Activated T-cell treated with anti-CD3 and anti-CD28 coated beads, Interleukin-2, amount 50 U/mL, for 4 hours (primary cell): ENCODE measurements at regions not wholly inside any gene's neighbourhood (a gene's known extent, or its start where the extent isn't known, plus 50 kb on each side); places are given as distances from the start of the nearest gene placed in this dataset.
"Not testable (repeated sequence)": the region's sequence is repeated elsewhere in the genome, so short reads cannot be mapped to it uniquely, and the experiment has no call there.

ENCODE experiments used
- ATAC-seq, 2 donors: fragments of 200-7000 bp; cut with Tn5 transposase; one replicate each; pipeline ENCODE4 v1.10.0; 2021
- DNase-seq: peaks from one replicate; pipeline ENCODE4 v3.0.0-alpha.2; 2020
- H3K27me3 Mint-ChIP-seq: one replicate; pipeline ENCODE4 v1.8.0; 2021; ENCODE audit warnings: low read depth, mixed read lengths
- H3K36me3 Mint-ChIP-seq: one replicate; pipeline ENCODE4 v1.8.0; 2022; ENCODE audit warnings: mixed read lengths; ENCODE audit not compliant: insufficient read depth
- H3K4me1 Mint-ChIP-seq: one replicate; pipeline ENCODE4 v1.8.0; 2021; ENCODE audit warnings: low read depth, mixed read lengths
- H3K4me3 Mint-ChIP-seq: one replicate; pipeline ENCODE4 v1.8.0; 2021; ENCODE audit warnings: mild to moderate bottlenecking, moderate library complexity, mixed read lengths
- H3K9me3 Mint-ChIP-seq: one replicate; pipeline ENCODE4 v1.8.0; 2021; ENCODE audit warnings: mixed read lengths

GRCh38 chr4:116688536-116688935 is 396.8 kb downstream of the TRAM1L1 start:
- H3K36me3 Mint-ChIP-seq: no peaks in the 10 kb centered on the region
- DNase-seq (no peak), ATAC-seq (no peak)
- H3K4me3 Mint-ChIP-seq: no peak overlapping the region
- H3K4me1 Mint-ChIP-seq: no peaks in the 10 kb centered on the region
- H3K27me3 Mint-ChIP-seq: no peaks in the 10 kb centered on the region
- no peaks in the 10 kb centered on the region for H3K9me3 Mint-ChIP-seq

- Mint-ChIP-seq H3K36me3 (no peaks in the 10 kb centered on the region), H3K9me3 (peaks cover 14% of the 10 kb centered on the region), H3K27me3 (no peaks in the 10 kb centered on the region), H3K4me1 (no peaks in the 10 kb centered on the region), H3K4me3 (no peak overlapping the region)
- DNase-seq (no peak), ATAC-seq (no peak)
Measured at GRCh38 chr4:116668190-116668589, 417.2 kb downstream of the TRAM1L1 start.

- Mint-ChIP-seq H3K4me3 (no peak overlapping the region), H3K27me3 (no peaks in the 10 kb centered on the region)
Measured at GRCh38 chr4:116665716-116666115, 419.7 kb downstream of the TRAM1L1 start.

GRCh38 chr4:116664198-116664597 is 421.2 kb downstream of the TRAM1L1 start:
- ATAC-seq (no peak), DNase-seq (no peak)
- no peaks in the 10 kb centered on the region for H3K36me3 Mint-ChIP-seq
- no peak overlapping the region for H3K4me3 Mint-ChIP-seq
- no peaks in the 10 kb centered on the region for H3K4me1 Mint-ChIP-seq
- H3K27me3 Mint-ChIP-seq: no peaks in the 10 kb centered on the region
- peaks cover 23% of the 10 kb centered on the region for H3K9me3 Mint-ChIP-seq

More at GRCh38 chr4:116665716-116666115, 419.7 kb downstream of the TRAM1L1 start:
- H3K9me3 Mint-ChIP-seq: peaks cover 21% of the 10 kb centered on the region
- no peaks in the 10 kb centered on the region for H3K4me1 Mint-ChIP-seq
- ATAC-seq (no peak), DNase-seq (no peak)
- no peaks in the 10 kb centered on the region for H3K36me3 Mint-ChIP-seq

GRCh38 chr4:116639070-116639577 is 446.3 kb downstream of the TRAM1L1 start:
- ATAC-seq: no peak
- Mint-ChIP-seq H3K4me3 (no peak overlapping the region), H3K27me3 (no peaks in the 10 kb centered on the region), H3K9me3 (no peaks in the 10 kb centered on the region), H3K36me3 (no peaks in the 10 kb centered on the region), H3K4me1 (no peaks in the 10 kb centered on the region)
- DNase-seq: no peak

GRCh38 chr4:116638592-116638991 is 446.8 kb downstream of the TRAM1L1 start:
- Mint-ChIP-seq H3K4me3 (no peak overlapping the region), H3K9me3 (no peaks in the 10 kb centered on the region), H3K4me1 (no peaks in the 10 kb centered on the region), H3K27me3 (no peaks in the 10 kb centered on the region), H3K36me3 (no peaks in the 10 kb centered on the region)
- no peak for DNase-seq
- ATAC-seq: no peak

GRCh38 chr4:116636917-116637316 is 448.5 kb downstream of the TRAM1L1 start:
- DNase-seq (no peak), ATAC-seq (no peak)
- Mint-ChIP-seq H3K4me3 (no peak overlapping the region), H3K36me3 (no peaks in the 10 kb centered on the region), H3K27me3 (no peaks in the 10 kb centered on the region), H3K9me3 (peaks cover 4% of the 10 kb centered on the region), H3K4me1 (no peaks in the 10 kb centered on the region)

GRCh38 chr4:116632269-116632668 is 453.1 kb downstream of the TRAM1L1 start:
- no peak for DNase-seq
- no peak overlapping the region for H3K4me3 Mint-ChIP-seq
- no peaks in the 10 kb centered on the region for H3K36me3 Mint-ChIP-seq
- no peak for ATAC-seq
- H3K9me3 Mint-ChIP-seq: peaks cover 9% of the 10 kb centered on the region
- H3K27me3 Mint-ChIP-seq: no peaks in the 10 kb centered on the region
- no peaks in the 10 kb centered on the region for H3K4me1 Mint-ChIP-seq

GRCh38 chr4:116628598-116628997 is 456.8 kb downstream of the TRAM1L1 start:
- no peaks in the 10 kb centered on the region for H3K36me3 Mint-ChIP-seq
- H3K9me3 Mint-ChIP-seq: peaks cover 9% of the 10 kb centered on the region
- H3K4me1 Mint-ChIP-seq: no peaks in the 10 kb centered on the region
- H3K27me3 Mint-ChIP-seq: no peaks in the 10 kb centered on the region
- H3K4me3 Mint-ChIP-seq: no peak overlapping the region
- DNase-seq (no peak), ATAC-seq (no peak)

GRCh38 chr4:116627545-116627944 is 457.8 kb downstream of the TRAM1L1 start:
- ATAC-seq: no peak
- Mint-ChIP-seq H3K4me3 (no peak overlapping the region), H3K36me3 (no peaks in the 10 kb centered on the region), H3K9me3 (peaks cover 6% of the 10 kb centered on the region), H3K4me1 (no peaks in the 10 kb centered on the region), H3K27me3 (no peaks in the 10 kb centered on the region)
- no peak for DNase-seq

- ATAC-seq, H3K9me3 Mint-ChIP-seq, H3K27me3 Mint-ChIP-seq, H3K4me3 Mint-ChIP-seq, H3K4me1 Mint-ChIP-seq, DNase-seq, H3K36me3 Mint-ChIP-seq: not testable (repeated sequence)
Measured at GRCh38 chr4:116619508-116619907, 465.9 kb downstream of the TRAM1L1 start.

- Mint-ChIP-seq H3K27me3 (no peaks in the 10 kb centered on the region), H3K4me1 (no peaks in the 10 kb centered on the region), H3K4me3 (no peak overlapping the region)
Measured at GRCh38 chr4:116618638-116619037, 466.7 kb downstream of the TRAM1L1 start.

GRCh38 chr4:116603096-116603495 is 482.3 kb downstream of the TRAM1L1 start:
- H3K36me3 Mint-ChIP-seq: no peaks in the 10 kb centered on the region
- no peaks in the 10 kb centered on the region for H3K27me3 Mint-ChIP-seq
- H3K9me3 Mint-ChIP-seq: peaks cover 6% of the 10 kb centered on the region
- H3K4me1 Mint-ChIP-seq: no peaks in the 10 kb centered on the region
- no peak for DNase-seq
- no peak for ATAC-seq
- H3K4me3 Mint-ChIP-seq: no peak overlapping the region

More at GRCh38 chr4:116618638-116619037, 466.7 kb downstream of the TRAM1L1 start:
- Mint-ChIP-seq H3K9me3 (peaks cover 9% of the 10 kb centered on the region), H3K36me3 (no peaks in the 10 kb centered on the region)
- ATAC-seq (no peak), DNase-seq (no peak)

- Mint-ChIP-seq H3K36me3 (no peaks in the 10 kb centered on the region), H3K27me3 (no peaks in the 10 kb centered on the region), H3K9me3 (peaks cover 5% of the 10 kb centered on the region), H3K4me1 (no peaks in the 10 kb centered on the region), H3K4me3 (no peak overlapping the region)
- no peak for ATAC-seq
- DNase-seq: no peak
Measured at GRCh38 chr4:116599859-116600258, 485.5 kb downstream of the TRAM1L1 start.

GRCh38 chr4:116598980-116599789 is 486.2 kb downstream of the TRAM1L1 start:
- ATAC-seq: no peak
- DNase-seq: no peak

More at GRCh38 chr4:116598980-116599789, 486.2 kb downstream of the TRAM1L1 start:
- H3K4me3 Mint-ChIP-seq: no peak overlapping the region
- H3K27me3 Mint-ChIP-seq: no peaks in the 10 kb centered on the region
- H3K4me1 Mint-ChIP-seq: no peaks in the 10 kb centered on the region
- no peaks in the 10 kb centered on the region for H3K36me3 Mint-ChIP-seq
- H3K9me3 Mint-ChIP-seq: no peaks in the 10 kb centered on the region
